ENCODE measurements at regions not wholly inside any gene's neighbourhood (a gene's known extent, or its start where the extent isn't known, plus 50 kb on each side); places are given as distances from the start of the nearest gene placed in this dataset.

- TF ChIP-seq CTCF (conservative IDR thresholded peaks at IDR 0.05; ENCODE audit: low read length) (no peak), EZH2phosphoT487 (IDR thresholded peaks at IDR 0.05; ENCODE audit: borderline replicate concordance, low read depth, low read length) (no peak)
Observed at GRCh38 chr13:55705971-55706370, 1434.7 kb upstream of the PRR20A start.
